ENCODE measurements at regions not wholly inside any gene's neighbourhood (a gene's known extent, or its start where the extent isn't known, plus 50 kb on each side); places are given as distances from the start of the nearest gene placed in this dataset.

GRCh38 chr4:81990898-81991297 is 382.9 kb downstream of the HNRNPD start:
- no peak for DNase-seq

- no peak for DNase-seq
Measured at GRCh38 chr4:81990211-81990610, 383.6 kb downstream of the HNRNPD start.

GRCh38 chr4:81989202-81989601 is 384.6 kb downstream of the HNRNPD start:
- DNase-seq: no peak

GRCh38 chr4:81988178-81988577 is 385.6 kb downstream of the HNRNPD start:
- no peak for DNase-seq

GRCh38 chr4:81984746-81985145 is 389.0 kb downstream of the HNRNPD start:
- no peak for DNase-seq

- no peak for DNase-seq
Measured at GRCh38 chr4:81982846-81983540, 390.8 kb downstream of the HNRNPD start.

GRCh38 chr4:81981218-81981617 is 392.6 kb downstream of the HNRNPD start:
- DNase-seq: no peak

- no peak for DNase-seq
Measured at GRCh38 chr4:81974523-81974922, 399.3 kb downstream of the HNRNPD start.

GRCh38 chr4:81971637-81972381 is 402.0 kb downstream of the HNRNPD start:
- DNase-seq: no peak

- DNase-seq: no peak
Measured at GRCh38 chr4:81971061-81971460, 402.7 kb downstream of the HNRNPD start.

- no peak for DNase-seq
Measured at GRCh38 chr4:81970454-81970853, 403.3 kb downstream of the HNRNPD start.

GRCh38 chr4:81966676-81967075 is 407.1 kb downstream of the HNRNPD start:
- no peak for DNase-seq

GRCh38 chr4:81965911-81966310 is 407.9 kb downstream of the HNRNPD start:
- no peak for DNase-seq

- no peak for DNase-seq
Measured at GRCh38 chr4:81965454-81965853, 408.3 kb downstream of the HNRNPD start.

- DNase-seq: no peak
Measured at GRCh38 chr4:81963763-81964020, 410.1 kb downstream of the HNRNPD start.

GRCh38 chr4:81963015-81963762 is 410.6 kb downstream of the HNRNPD start:
- DNase-seq: no peak

GRCh38 chr4:81960961-81961360 is 412.8 kb downstream of the HNRNPD start:
- no peak for DNase-seq

- no peak for DNase-seq
Measured at GRCh38 chr4:81954271-81954670, 419.5 kb downstream of the HNRNPD start.

GRCh38 chr4:81951891-81952455 is 421.8 kb downstream of the HNRNPD start:
- no peak for DNase-seq

- DNase-seq: no peak
Measured at GRCh38 chr4:81946996-81947395, 426.8 kb downstream of the HNRNPD start.

- DNase-seq: no peak
Measured at GRCh38 chr4:81930506-81931238, 443.1 kb downstream of the HNRNPD start.

- DNase-seq: no peak
Measured at GRCh38 chr4:81923140-81923539, 450.7 kb downstream of the HNRNPD start.

GRCh38 chr4:81922313-81922712 is 450.6 kb upstream of the RASGEF1B start:
- no peak for DNase-seq

Data from stimulated activated CD4-positive, alpha-beta T cell treated with anti-CD3 and anti-CD28 coated beads, Interleukin-4, amount 100 ng/mL, for 4 hours (primary cell).